GM19324 (cell line): ENCODE measurements at regions not wholly inside any gene's neighbourhood (a gene's known extent, or its start where the extent isn't known, plus 50 kb on each side); places are given as distances from the start of the nearest gene placed in this dataset.
"Not testable (repeated sequence)": the region's sequence is repeated elsewhere in the genome, so short reads cannot be mapped to it uniquely, and the experiment has no call there.

ENCODE experiments used
- ATAC-seq: cut with Tn5 transposase; IDR thresholded peaks from one replicate; pipeline ENCODE4 v1.9.1; 2021; ENCODE audit warnings: mild to moderate bottlenecking, moderate library complexity; ENCODE audit not compliant: unreplicated experiment, low FRiP score

- ATAC-seq: no peak
Observed at GRCh38 chr17:77288115-77288619, 147.4 kb downstream of the SEC14L1 start.

GRCh38 chr17:77290759-77291558 lies 150.2 kb downstream of the SEC14L1 start:
- not testable (repeated sequence) for ATAC-seq

DNA sequence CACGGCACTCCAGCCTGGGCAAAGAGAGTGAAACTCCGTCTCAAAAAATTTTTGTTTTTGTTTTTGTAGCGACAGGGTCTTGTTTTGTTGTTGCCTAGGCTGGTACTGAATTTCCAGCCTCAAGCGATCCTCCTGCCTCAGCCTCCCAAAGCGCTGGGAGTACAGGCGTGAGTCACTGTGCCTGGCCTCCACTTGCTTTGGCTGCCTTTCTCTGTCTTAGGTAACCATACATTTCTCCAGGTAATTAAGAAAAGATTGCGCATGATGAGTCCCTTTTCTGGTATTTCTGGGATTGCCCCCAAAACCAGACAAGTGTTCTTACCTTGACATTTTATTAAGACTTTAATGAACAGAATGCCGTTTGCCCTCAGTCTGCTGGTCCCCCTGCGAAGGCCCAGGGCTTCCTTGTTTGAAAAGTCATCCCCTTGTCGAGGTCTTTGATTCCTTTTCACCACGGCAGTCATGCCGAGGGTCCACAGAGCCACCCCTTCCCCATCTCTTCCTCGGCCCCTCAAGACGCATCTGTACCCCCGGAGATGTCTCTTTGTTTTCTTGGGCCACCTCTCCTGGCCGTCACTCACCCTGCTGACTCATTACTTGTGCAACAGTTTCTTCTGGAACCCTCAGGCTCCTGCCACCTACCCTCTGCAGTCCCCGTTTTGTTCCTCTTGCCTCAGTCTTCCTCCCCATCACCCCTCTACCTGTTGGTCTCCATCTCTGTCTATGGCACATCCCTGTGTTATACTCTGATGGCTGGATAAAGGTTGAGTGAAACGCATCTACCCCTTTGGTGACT lies 151.0 kb downstream of the SEC14L1 start:
- no peak for ATAC-seq

GRCh38 chr17:77294761-77295160 lies 154.0 kb downstream of the SEC14L1 start:
- no peak for ATAC-seq

DNA sequence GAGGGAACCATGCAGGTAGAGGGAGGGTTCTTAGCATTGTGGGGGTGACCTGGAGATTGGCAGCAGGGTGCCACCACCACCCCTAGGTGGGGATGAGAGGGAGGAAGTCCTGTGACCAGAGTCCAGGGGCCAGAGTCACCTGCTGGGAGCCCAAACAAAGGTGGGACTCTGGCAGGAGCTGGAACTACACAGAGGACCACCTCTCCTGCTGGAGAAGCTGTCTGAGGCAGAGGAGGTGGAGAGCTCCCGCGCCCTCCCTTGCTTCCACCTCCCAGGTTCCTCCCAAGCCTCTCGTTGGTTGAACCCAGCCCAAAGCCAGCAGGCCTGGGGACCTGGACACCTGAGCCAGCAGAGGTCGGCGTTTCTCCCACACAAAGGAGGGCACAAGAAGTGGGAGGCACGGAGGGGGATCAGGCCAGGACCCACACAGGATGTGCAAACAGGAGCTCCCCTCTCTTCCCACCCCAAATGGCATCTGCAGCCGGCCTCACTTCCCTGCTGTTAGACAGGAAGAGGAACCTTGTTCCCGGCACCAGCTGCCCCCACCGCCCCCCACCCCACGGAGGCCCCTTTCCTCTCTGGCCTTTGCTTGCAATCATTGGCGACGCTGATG lies 154.6 kb downstream of the SEC14L1 start:
- ATAC-seq: no peak

- ATAC-seq: no peak
Observed at GRCh38 chr17:77296769-77297409, 156.1 kb downstream of the SEC14L1 start.

GRCh38 chr17:77297693-77298666 lies 157.2 kb downstream of the SEC14L1 start:
- no peak for ATAC-seq

DNA sequence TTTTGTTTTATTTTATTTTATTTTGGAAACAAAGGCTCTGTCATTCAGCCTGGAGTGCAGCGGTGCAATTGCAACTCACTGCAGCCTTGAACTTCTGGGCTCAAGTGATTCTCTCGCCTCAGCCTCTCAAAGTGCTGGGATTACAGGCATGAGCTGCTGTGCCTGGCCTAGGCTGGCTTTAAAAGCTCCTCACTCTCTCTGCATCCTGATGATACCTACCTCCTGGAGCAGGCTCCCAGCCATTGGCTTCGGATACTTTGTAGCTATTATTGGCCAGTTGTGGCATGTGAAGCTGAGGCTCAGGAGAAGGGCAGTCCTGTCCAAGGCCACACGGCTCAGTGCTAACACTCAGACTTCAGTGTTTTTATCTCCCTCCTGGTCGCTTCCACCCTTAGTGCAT lies 158.0 kb downstream of the SEC14L1 start:
- ATAC-seq: no peak

DNA sequence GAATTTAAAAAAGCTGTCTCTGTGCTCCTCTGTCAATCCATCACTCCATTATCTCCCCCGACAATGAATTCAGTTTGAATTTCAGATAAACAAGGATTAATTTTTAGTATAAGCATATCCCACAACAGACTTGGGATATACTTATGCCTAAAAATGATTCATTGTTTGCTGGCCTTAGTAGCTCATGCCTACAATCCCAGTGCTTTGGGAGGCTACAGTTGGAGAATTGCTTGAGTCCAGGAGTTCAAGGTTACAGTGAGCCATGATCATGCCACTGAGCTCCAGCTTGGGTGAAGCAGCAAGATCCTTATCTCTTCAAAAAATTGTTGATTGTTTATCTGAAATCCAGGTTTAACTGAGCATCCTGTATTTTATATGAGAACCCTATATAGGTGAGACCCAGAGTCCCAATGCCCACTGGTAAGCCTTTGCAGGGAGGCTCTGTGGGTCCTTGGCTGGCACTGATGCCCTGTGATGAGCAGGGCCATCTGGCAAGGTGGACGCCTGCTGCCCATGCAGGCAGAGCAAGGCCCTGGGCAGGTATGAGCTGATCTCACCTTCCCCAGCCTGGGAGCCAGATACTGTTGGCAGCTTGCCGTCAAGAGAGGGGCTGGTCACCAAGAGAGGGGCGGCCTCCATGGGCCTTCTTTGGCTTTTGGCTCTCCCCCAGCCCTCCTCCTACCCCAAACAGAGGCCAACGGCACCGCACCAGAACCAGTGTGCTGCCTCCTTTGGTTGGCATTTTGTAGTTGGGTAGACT lies 158.7 kb downstream of the SEC14L1 start:
- ATAC-seq: no peak

GRCh38 chr17:77300016-77300686 lies 159.4 kb downstream of the SEC14L1 start:
- no peak for ATAC-seq

- ATAC-seq: no peak
Observed at GRCh38 chr17:77301694-77302266, 161.0 kb downstream of the SEC14L1 start.

- ATAC-seq: no peak
Observed at GRCh38 chr17:77302682-77303081, 161.9 kb downstream of the SEC14L1 start.

GRCh38 chr17:77303620-77304019 lies 162.9 kb downstream of the SEC14L1 start:
- ATAC-seq: no peak

DNA sequence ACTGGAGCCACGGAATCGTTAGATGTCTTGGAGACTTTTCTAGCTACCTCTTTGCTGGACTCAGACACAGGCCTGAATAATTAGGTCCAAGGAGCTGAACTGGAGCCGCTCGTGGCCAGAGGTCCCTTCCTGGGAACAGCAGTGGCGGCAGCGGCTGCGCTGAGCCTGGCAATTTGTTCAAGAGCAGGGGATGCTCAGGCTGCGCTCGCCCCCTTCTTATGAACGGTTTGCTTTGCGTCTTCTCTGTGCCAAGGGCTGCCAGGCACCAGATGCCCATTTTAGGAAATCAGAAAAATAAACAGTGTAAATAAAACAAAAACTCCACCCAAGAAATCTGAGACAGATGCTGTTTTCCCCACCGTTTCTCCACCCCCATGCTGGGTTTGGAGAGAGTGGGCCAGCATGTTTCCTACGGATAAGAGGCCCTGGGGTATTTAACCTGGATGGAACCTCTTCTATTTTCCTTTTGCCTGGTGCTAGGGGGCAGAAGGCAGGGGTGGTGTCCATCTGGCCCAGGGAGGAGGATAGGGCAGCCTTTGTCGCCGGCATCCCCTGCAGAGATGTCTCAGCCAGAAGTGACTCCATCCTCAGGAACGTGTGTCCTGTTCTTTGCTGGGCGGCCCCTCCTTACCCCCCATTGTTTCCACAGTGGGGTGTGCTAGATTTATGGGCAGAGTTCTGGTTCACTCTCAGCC lies 163.4 kb downstream of the SEC14L1 start:
- no peak for ATAC-seq

GRCh38 chr17:77304746-77305473 lies 164.1 kb downstream of the SEC14L1 start:
- ATAC-seq: no peak

- no peak for ATAC-seq
Observed at GRCh38 chr17:77306048-77306789, 165.4 kb downstream of the SEC14L1 start.
